K562 (cell line): ENCODE measurements at regions not wholly inside any gene's neighbourhood (a gene's known extent, or its start where the extent isn't known, plus 50 kb on each side); places are given as distances from the start of the nearest gene placed in this dataset.

Experiments
- BHLHE40 ChIP-seq: IDR thresholded peaks from 2 replicates; pipeline ENCODE4 v1.6.1; 2011; ENCODE audit warnings: low read length, improper control_type of control experiment
- E2F3 ChIP-seq: fragments of 250-450 bp; sonication (Bioruptor Pico); IDR thresholded peaks from 2 replicates; pipeline ENCODE4 v1.4.0; 2020; ENCODE audit warnings: mild to moderate bottlenecking
- GTF2E2 ChIP-seq: fragments of 200-800 bp; sonication (Bioruptor generic); IDR thresholded peaks from 2 replicates; pipeline ENCODE4 v1.6.1; 2016; ENCODE audit warnings: missing genetic modification characterization, missing compliant biosample characterization
- IRF1 ChIP-seq: sonication (generic); formaldehyde crosslinking; IDR thresholded peaks from 2 replicates; pipeline ENCODE4 v1.8.0; 2022; ENCODE audit warnings: missing genetic modification reagents, mild to moderate bottlenecking, borderline replicate concordance
- MCM5 ChIP-seq: fragments of 450-650 bp; IDR thresholded peaks from 2 replicates; pipeline ENCODE4 v1.6.1; 2016; ENCODE audit warnings: low read depth
- PREB ChIP-seq: sonication (generic); formaldehyde crosslinking; IDR thresholded peaks from 2 replicates; pipeline ENCODE4 v1.8.1; 2023; ENCODE audit warnings: mild to moderate bottlenecking, missing genetic modification reagents
- ZNF407 ChIP-seq: fragments of 450-650 bp; IDR thresholded peaks from 2 replicates; pipeline ENCODE4 v1.6.1; 2016; ENCODE audit warnings: low read depth
- ZNF695 ChIP-seq: fragments of 450-650 bp; formaldehyde crosslinking; IDR thresholded peaks from 2 replicates; pipeline ENCODE4 v1.4.0; 2020; ENCODE audit warnings: mild to moderate bottlenecking, moderate library complexity
- ZNF76 ChIP-seq: fragments of 250-450 bp; sonication (Bioruptor Pico); IDR thresholded peaks from 2 replicates; pipeline ENCODE4 v1.4.0; 2020; ENCODE audit warnings: mild to moderate bottlenecking, moderate library complexity, borderline replicate concordance
- TF ChIP-seq, protein P1 (sequence below): sonication (generic); formaldehyde crosslinking; IDR thresholded peaks from 2 replicates; pipeline ENCODE4 v1.8.1; 2023; ENCODE audit warnings: missing genetic modification reagents, mild to moderate bottlenecking, borderline replicate concordance

DNA sequence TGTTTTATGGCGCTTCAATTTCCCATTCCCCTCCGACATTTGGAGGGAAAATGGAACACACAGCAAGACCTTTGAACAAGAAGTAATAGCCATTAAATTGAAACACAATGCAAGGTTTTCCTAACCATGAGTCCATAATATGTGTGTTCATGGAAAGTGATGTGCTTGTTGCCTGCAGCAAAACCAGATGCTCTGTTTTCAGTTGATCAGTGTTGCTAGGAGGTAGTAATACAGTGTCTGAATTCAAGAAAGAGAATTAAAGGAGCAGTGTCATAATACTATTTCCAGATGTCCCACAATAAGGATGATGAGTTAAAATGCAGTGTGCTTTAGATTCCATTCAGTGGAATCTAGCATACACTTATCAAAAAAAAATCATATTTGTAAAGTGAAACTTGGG is 637.4 kb upstream of the API5 start (continued):
- TF ChIP-seq ZNF407 (no peak), ZNF695 (CRISPR knock-in tag) (no peak), IRF1 (no peak), GTF2E2 (tag) (no peak), ZNF76 (CRISPR knock-in tag) (no peak), E2F3 (CRISPR knock-in tag) (no peak), BHLHE40 (no peak), MCM5 (no peak), PREB (CRISPR knock-in tag) (no peak)
- TF ChIP-seq, protein P1, sequence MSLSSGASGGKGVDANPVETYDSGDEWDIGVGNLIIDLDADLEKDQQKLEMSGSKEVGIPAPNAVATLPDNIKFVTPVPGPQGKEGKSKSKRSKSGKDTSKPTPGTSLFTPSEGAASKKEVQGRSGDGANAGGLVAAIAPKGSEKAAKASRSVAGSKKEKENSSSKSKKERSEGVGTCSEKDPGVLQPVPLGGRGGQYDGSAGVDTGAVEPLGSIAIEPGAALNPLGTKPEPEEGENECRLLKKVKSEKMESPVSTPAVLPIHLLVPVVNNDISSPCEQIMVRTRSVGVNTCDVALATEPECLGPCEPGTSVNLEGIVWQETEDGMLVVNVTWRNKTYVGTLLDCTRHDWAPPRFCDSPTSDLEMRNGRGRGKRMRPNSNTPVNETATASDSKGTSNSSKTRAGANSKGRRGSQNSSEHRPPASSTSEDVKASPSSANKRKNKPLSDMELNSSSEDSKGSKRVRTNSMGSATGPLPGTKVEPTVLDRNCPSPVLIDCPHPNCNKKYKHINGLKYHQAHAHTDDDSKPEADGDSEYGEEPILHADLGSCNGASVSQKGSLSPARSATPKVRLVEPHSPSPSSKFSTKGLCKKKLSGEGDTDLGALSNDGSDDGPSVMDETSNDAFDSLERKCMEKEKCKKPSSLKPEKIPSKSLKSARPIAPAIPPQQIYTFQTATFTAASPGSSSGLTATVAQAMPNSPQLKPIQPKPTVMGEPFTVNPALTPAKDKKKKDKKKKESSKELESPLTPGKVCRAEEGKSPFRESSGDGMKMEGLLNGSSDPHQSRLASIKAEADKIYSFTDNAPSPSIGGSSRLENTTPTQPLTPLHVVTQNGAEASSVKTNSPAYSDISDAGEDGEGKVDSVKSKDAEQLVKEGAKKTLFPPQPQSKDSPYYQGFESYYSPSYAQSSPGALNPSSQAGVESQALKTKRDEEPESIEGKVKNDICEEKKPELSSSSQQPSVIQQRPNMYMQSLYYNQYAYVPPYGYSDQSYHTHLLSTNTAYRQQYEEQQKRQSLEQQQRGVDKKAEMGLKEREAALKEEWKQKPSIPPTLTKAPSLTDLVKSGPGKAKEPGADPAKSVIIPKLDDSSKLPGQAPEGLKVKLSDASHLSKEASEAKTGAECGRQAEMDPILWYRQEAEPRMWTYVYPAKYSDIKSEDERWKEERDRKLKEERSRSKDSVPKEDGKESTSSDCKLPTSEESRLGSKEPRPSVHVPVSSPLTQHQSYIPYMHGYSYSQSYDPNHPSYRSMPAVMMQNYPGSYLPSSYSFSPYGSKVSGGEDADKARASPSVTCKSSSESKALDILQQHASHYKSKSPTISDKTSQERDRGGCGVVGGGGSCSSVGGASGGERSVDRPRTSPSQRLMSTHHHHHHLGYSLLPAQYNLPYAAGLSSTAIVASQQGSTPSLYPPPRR (CRISPR knock-in tag) = no peak
